K562 (cell line): ENCODE measurements at regions not wholly inside any gene's neighbourhood (a gene's known extent, or its start where the extent isn't known, plus 50 kb on each side); places are given as distances from the start of the nearest gene placed in this dataset.

ENCODE experiments used
- ATAC-seq: fragments of 200-7000 bp; cut with Tn5 transposase; 3 replicates; pipeline ENCODE4 v1.9.1; 2020; ENCODE audit warnings: moderate library complexity
- BruUV-seq: library from RNA; stranded (reverse); fragments of 400-500 nt; replicated peaks from 2 replicates; lab custom pipeline; 2021; lab: Mats Ljungman, UMichigan
- CTCF ChIA-PET: fragments of 300-600 bp; formaldehyde crosslinking; extraction: SDS; loops from one replicate; lab custom pipeline; 2021; ENCODE audit warnings: low intra/inter-chr PET ratio; lab: Yijun Ruan, JAX
- POLR2A ChIA-PET: fragments of 300-600, 350-650 bp; sonication (Branson Sonifier 250); formaldehyde crosslinking; extraction: SDS; loops from one replicate; lab custom pipeline; 2021; ENCODE audit warnings: antibody characterized with exemption, inconsistent platforms; lab: Yijun Ruan, JAX
- DNase-seq, 4 experiments: peaks; one replicate each; pipeline versions ENCODE4 v3.0.0 to v3.0.0-alpha.2; 2011 to 2018; ENCODE audit warnings: low spot score in 3 of 4, mixed read lengths in 3 of 4; ENCODE audit errors: extremely low read depth in 1 of 4
- FAIRE-seq: peaks from 2 replicates; lab custom pipeline; 2011; peaks lifted over from hg19 to GRCh38; lab: Jason Lieb, UNC
- H2AFZ ChIP-seq: 2 replicates; pipeline ENCODE4 v1.6.0; 2011; ENCODE audit warnings: low read depth, low read length, control low read depth, inconsistent platforms
- H3K27ac ChIP-seq: fragments of 200-600 bp; 3 replicates; pipeline ENCODE4 v1.8.0; 2011; ENCODE audit warnings: low read depth, mild to moderate bottlenecking, control low read depth, inconsistent platforms, low read length, moderate library complexity, mixed read lengths; ENCODE audit errors: extremely low read depth
- H3K27me3 ChIP-seq, 2 experiments: fragments of 300-600 bp in 1 of 2; 2 replicates in 1 of 2; 3 replicates in 1 of 2; pipeline versions ENCODE4 v1.6.0 to v1.8.0; 2011; ENCODE audit warnings: inconsistent platforms in 2 of 2, low read length in 2 of 2, mild to moderate bottlenecking in 1 of 2, mixed read lengths in 1 of 2, moderate library complexity in 1 of 2; ENCODE audit not compliant: control insufficient read depth in 2 of 2, insufficient read depth in 2 of 2
- H3K36me3 ChIP-seq: fragments of 300-600 bp; 3 replicates; pipeline ENCODE4 v1.8.0; 2011; ENCODE audit warnings: mild to moderate bottlenecking, low read length, inconsistent platforms; ENCODE audit not compliant: control insufficient read depth, insufficient read depth
- H3K4me1 ChIP-seq, 2 experiments: fragments of 200-600 bp in 1 of 2; replicated peaks in 1 of 2; 2 replicates in 1 of 2; 3 replicates in 1 of 2; pipeline versions ENCODE4 v1.5.1 to v1.8.0; 2011; ENCODE audit warnings: inconsistent platforms in 2 of 2, low read length in 2 of 2, mild to moderate bottlenecking in 1 of 2, mixed read lengths in 1 of 2, moderate library complexity in 1 of 2; ENCODE audit not compliant: control insufficient read depth in 2 of 2, insufficient read depth in 2 of 2
- H3K4me2 ChIP-seq: 2 replicates; pipeline ENCODE4 v1.6.1; 2011; ENCODE audit warnings: low read length, control low read depth, inconsistent platforms, mixed read lengths; ENCODE audit not compliant: insufficient read depth
- H3K4me3 ChIP-seq: fragments of 200-600 bp; sonication (generic), shearing (Covaris generic); 2 replicates; pipeline ENCODE4 v1.5.1; 2016; ENCODE audit warnings: control low read depth, inconsistent platforms
- H3K79me2 ChIP-seq: fragments of 200-600 bp; 3 replicates; pipeline ENCODE4 v1.8.0; 2011; ENCODE audit warnings: low read length, inconsistent platforms; ENCODE audit not compliant: control insufficient read depth, insufficient read depth
- H3K9ac ChIP-seq, 2 experiments: 2 replicates each; pipeline versions ENCODE4 v1.6.0 to v1.6.1; 2011; ENCODE audit warnings: low read depth in 2 of 2, low read length in 2 of 2, control low read depth in 1 of 2, inconsistent platforms in 1 of 2, mild to moderate bottlenecking in 1 of 2, mixed read lengths in 1 of 2; ENCODE audit not compliant: insufficient read depth in 1 of 2
- H3K9me1 ChIP-seq: one replicate; pipeline ENCODE4 v1.6.0; 2011; ENCODE audit warnings: inconsistent platforms, mild to moderate bottlenecking, low read length, moderate library complexity; ENCODE audit not compliant: control insufficient read depth, insufficient read depth
- H3K9me3 ChIP-seq: replicated peaks from 2 replicates; pipeline ENCODE4 v1.5.1; 2011; ENCODE audit warnings: low read depth, low read length, inconsistent platforms; ENCODE audit not compliant: control insufficient read depth, insufficient read depth
- H4K20me1 ChIP-seq: replicated peaks from 2 replicates; pipeline ENCODE4 v1.6.1; 2011; ENCODE audit warnings: low read length, inconsistent platforms, mixed read lengths; ENCODE audit not compliant: control insufficient read depth, insufficient read depth
- SNRNP70 ChIP-seq: fragments of 200-400 bp; formaldehyde crosslinking; optimal IDR thresholded peaks from 2 replicates; pipeline ENCODE3; 2017; ENCODE audit warnings: low read depth, low read length
- ZFX ChIP-seq: sonication (generic); formaldehyde crosslinking; IDR thresholded peaks from 2 replicates; pipeline ENCODE4 v1.8.0; 2022; ENCODE audit warnings: mild to moderate bottlenecking, missing genetic modification reagents, moderate library complexity
- WGBS: fragments of 100-300 bp; shearing (Covaris generic); methylation state at CpG from one replicate; pipeline ENCODE4 v1.1.6; 2016; ENCODE audit warnings: low coverage, mixed read lengths; ENCODE audit not compliant: insufficient coverage; ENCODE audit errors: missing lambda C conversion rate; 5-methylcytosine and 5-hydroxymethylcytosine counted together
- in situ Hi-C: fragments of 300-500 bp; cut with MboI; formaldehyde crosslinking; loops from 4 replicates; pipeline ENCODE4 v1.15.0; 2018; ENCODE audit warnings: inconsistent platforms, mixed read lengths
- intact Hi-C: fragments of 100-400 bp; cut with micrococcal nuclease; formaldehyde crosslinking; loops from 2 replicates; pipeline ENCODE4 v1.14.2; 2022
- TF ChIP-seq, protein P1 (sequence below): fragments of 200-600 bp; sonication (generic); IDR thresholded peaks from one replicate; pipeline ENCODE4 v1.6.1; 2012; ENCODE audit warnings: mild to moderate bottlenecking, low read depth, low read length, inconsistent platforms
- TF ChIP-seq, protein P2 (sequence below): fragments of 250-450 bp; sonication (Bioruptor Pico); IDR thresholded peaks from 2 replicates; pipeline ENCODE4 v1.4.0; 2020; ENCODE audit warnings: mild to moderate bottlenecking, moderate library complexity, borderline replicate concordance

DNA sequence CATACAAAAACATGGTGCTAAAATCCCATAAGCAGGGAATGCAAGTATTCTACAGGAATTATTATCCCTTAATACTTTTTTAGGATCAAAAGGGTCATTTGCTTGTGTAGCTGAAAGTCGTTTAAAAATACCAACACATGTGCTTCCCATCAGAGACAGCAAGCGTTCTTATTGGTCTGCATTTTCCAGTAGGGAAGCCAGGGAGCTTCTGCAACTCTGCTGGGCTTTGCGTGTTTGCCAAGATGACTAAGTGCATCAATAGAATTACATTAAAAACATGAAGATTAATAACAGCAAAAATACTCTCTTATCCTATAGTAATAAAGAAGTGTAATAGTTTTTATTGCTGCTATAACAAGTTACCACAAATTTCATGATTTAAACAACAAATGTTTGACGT lies 111.2 kb downstream of the QDPR start:
- CTCF ChIA-PET = no interaction called here
- TF ChIP-seq, protein P1, sequence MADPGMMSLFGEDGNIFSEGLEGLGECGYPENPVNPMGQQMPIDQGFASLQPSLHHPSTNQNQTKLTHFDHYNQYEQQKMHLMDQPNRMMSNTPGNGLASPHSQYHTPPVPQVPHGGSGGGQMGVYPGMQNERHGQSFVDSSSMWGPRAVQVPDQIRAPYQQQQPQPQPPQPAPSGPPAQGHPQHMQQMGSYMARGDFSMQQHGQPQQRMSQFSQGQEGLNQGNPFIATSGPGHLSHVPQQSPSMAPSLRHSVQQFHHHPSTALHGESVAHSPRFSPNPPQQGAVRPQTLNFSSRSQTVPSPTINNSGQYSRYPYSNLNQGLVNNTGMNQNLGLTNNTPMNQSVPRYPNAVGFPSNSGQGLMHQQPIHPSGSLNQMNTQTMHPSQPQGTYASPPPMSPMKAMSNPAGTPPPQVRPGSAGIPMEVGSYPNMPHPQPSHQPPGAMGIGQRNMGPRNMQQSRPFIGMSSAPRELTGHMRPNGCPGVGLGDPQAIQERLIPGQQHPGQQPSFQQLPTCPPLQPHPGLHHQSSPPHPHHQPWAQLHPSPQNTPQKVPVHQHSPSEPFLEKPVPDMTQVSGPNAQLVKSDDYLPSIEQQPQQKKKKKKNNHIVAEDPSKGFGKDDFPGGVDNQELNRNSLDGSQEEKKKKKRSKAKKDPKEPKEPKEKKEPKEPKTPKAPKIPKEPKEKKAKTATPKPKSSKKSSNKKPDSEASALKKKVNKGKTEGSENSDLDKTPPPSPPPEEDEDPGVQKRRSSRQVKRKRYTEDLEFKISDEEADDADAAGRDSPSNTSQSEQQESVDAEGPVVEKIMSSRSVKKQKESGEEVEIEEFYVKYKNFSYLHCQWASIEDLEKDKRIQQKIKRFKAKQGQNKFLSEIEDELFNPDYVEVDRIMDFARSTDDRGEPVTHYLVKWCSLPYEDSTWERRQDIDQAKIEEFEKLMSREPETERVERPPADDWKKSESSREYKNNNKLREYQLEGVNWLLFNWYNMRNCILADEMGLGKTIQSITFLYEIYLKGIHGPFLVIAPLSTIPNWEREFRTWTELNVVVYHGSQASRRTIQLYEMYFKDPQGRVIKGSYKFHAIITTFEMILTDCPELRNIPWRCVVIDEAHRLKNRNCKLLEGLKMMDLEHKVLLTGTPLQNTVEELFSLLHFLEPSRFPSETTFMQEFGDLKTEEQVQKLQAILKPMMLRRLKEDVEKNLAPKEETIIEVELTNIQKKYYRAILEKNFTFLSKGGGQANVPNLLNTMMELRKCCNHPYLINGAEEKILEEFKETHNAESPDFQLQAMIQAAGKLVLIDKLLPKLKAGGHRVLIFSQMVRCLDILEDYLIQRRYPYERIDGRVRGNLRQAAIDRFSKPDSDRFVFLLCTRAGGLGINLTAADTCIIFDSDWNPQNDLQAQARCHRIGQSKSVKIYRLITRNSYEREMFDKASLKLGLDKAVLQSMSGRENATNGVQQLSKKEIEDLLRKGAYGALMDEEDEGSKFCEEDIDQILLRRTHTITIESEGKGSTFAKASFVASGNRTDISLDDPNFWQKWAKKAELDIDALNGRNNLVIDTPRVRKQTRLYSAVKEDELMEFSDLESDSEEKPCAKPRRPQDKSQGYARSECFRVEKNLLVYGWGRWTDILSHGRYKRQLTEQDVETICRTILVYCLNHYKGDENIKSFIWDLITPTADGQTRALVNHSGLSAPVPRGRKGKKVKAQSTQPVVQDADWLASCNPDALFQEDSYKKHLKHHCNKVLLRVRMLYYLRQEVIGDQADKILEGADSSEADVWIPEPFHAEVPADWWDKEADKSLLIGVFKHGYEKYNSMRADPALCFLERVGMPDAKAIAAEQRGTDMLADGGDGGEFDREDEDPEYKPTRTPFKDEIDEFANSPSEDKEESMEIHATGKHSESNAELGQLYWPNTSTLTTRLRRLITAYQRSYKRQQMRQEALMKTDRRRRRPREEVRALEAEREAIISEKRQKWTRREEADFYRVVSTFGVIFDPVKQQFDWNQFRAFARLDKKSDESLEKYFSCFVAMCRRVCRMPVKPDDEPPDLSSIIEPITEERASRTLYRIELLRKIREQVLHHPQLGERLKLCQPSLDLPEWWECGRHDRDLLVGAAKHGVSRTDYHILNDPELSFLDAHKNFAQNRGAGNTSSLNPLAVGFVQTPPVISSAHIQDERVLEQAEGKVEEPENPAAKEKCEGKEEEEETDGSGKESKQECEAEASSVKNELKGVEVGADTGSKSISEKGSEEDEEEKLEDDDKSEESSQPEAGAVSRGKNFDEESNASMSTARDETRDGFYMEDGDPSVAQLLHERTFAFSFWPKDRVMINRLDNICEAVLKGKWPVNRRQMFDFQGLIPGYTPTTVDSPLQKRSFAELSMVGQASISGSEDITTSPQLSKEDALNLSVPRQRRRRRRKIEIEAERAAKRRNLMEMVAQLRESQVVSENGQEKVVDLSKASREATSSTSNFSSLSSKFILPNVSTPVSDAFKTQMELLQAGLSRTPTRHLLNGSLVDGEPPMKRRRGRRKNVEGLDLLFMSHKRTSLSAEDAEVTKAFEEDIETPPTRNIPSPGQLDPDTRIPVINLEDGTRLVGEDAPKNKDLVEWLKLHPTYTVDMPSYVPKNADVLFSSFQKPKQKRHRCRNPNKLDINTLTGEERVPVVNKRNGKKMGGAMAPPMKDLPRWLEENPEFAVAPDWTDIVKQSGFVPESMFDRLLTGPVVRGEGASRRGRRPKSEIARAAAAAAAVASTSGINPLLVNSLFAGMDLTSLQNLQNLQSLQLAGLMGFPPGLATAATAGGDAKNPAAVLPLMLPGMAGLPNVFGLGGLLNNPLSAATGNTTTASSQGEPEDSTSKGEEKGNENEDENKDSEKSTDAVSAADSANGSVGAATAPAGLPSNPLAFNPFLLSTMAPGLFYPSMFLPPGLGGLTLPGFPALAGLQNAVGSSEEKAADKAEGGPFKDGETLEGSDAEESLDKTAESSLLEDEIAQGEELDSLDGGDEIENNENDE = no peak
- TF ChIP-seq ZFX (CRISPR knock-in tag) = no peak
- no peak for TF ChIP-seq SNRNP70
- TF ChIP-seq, protein P2, sequence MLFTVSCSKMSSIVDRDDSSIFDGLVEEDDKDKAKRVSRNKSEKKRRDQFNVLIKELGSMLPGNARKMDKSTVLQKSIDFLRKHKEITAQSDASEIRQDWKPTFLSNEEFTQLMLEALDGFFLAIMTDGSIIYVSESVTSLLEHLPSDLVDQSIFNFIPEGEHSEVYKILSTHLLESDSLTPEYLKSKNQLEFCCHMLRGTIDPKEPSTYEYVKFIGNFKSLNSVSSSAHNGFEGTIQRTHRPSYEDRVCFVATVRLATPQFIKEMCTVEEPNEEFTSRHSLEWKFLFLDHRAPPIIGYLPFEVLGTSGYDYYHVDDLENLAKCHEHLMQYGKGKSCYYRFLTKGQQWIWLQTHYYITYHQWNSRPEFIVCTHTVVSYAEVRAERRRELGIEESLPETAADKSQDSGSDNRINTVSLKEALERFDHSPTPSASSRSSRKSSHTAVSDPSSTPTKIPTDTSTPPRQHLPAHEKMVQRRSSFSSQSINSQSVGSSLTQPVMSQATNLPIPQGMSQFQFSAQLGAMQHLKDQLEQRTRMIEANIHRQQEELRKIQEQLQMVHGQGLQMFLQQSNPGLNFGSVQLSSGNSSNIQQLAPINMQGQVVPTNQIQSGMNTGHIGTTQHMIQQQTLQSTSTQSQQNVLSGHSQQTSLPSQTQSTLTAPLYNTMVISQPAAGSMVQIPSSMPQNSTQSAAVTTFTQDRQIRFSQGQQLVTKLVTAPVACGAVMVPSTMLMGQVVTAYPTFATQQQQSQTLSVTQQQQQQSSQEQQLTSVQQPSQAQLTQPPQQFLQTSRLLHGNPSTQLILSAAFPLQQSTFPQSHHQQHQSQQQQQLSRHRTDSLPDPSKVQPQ (CRISPR knock-in tag) = no peak
- no peak overlapping the region for H3K4me2 ChIP-seq
- H3K4me3 ChIP-seq = no peak overlapping the region
- no peaks in the 10 kb centered on the region for H3K36me3 ChIP-seq
- H3K27me3 ChIP-seq = no peaks in the 10 kb centered on the region
- peaks cover 0 to 2% of the 10 kb centered on the region in 2 experiments; a peak in 2 of 5 replicates for H3K4me1 ChIP-seq
- no peak for FAIRE-seq
- 2% methylated on average over 4 of the region's 4 CpGs for WGBS
- POLR2A ChIA-PET = no interaction called here
- BruUV-seq = no TSS peak
- no peak overlapping the region for H3K9ac ChIP-seq
- H3K9me3 ChIP-seq = no peaks in the 10 kb centered on the region
- H4K20me1 ChIP-seq = no peaks in the 10 kb centered on the region
- no peak for DNase-seq
- no peaks in the 10 kb centered on the region for H3K79me2 ChIP-seq
- ATAC-seq = no peak
- H3K27ac ChIP-seq = no peak overlapping the region
- intact Hi-C loops = no loop called here
- in situ Hi-C loops = no loop called here
- H3K9me1 ChIP-seq = no peaks in the 10 kb centered on the region
- H2AFZ ChIP-seq = no peak overlapping the region
